ENCODE measurements at regions not wholly inside any gene's neighbourhood (a gene's known extent, or its start where the extent isn't known, plus 50 kb on each side); places are given as distances from the start of the nearest gene placed in this dataset.

DNA sequence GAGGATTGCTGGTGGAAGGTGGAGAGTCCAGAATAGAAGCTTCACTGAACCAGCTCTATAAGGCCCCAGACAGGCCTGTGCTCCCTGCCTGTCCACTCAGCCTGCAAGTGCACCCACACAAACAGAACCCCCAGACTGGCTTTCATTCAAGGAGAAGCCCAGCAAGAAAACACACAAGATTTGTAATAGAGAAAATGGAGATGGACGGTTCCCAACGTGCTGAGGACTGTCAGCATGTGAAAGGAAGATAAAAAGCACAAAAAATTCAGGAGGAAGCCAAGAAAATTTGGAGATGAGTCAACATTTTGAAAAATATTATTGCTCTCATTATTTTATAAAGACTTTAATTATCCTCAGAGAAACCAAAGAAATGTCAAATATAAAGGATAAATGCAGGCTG lies 218.2 kb upstream of the SLC10A2 start:
- Histone ChIP-seq H4K91ac (replicated peaks; ENCODE audit: insufficient read length, low read length) (no peak overlapping the region), H4K8ac (ENCODE audit: extremely low read depth, insufficient read depth, low read length) (no peak overlapping the region), H3K56ac (replicated peaks; ENCODE audit: insufficient read length, low read depth, low read length) (no peak overlapping the region), H3K9me3 (ENCODE audit: insufficient read depth in 2 of 2, low read depth in 1 of 2, low read length in 1 of 2) (no peaks in the 10 kb centered on the region), H3K23ac (ENCODE audit: insufficient read length) (no peak overlapping the region), H3K27ac (ENCODE audit: low read depth, low read length) (no peak overlapping the region), H3K23me2 (ENCODE audit: low read depth, low read length) (no peaks in the 10 kb centered on the region), H3K4me3 (ENCODE audit: extremely low read depth in 1 of 4, insufficient read depth in 2 of 4, low read depth in 3 of 4, low read length in 4 of 4) (no peak overlapping the region), H3K79me2 (ENCODE audit: control insufficient read depth in 1 of 2, insufficient read depth in 2 of 2, low read length in 2 of 2) (no peaks in the 10 kb centered on the region), H3K4me2 (ENCODE audit: insufficient read depth in 1 of 2, low read depth in 2 of 2, low read length in 2 of 2) (no peak overlapping the region), H4K20me1 (replicated peaks in 1 of 2; ENCODE audit: control insufficient read depth in 1 of 2, insufficient read depth in 2 of 2, low read length in 2 of 2) (no peaks in the 10 kb centered on the region), H3K18ac (ENCODE audit: extremely low read depth, low read length) (no peak overlapping the region), H3K14ac (ENCODE audit: insufficient read length) (no peak overlapping the region), H2AFZ (ENCODE audit: low read length) (no peak overlapping the region), H3K79me1 (ENCODE audit: low read depth, low read length) (no peaks in the 10 kb centered on the region), H3K4ac (replicated peaks; ENCODE audit: insufficient read length, low read depth, low read length) (no peak overlapping the region), H3K27me3 (replicated peaks in 1 of 4; ENCODE audit: control insufficient read depth in 3 of 4, extremely low read depth in 1 of 4, insufficient read depth in 3 of 4, low read length in 3 of 4) (no peaks in the 10 kb centered on the region), H2BK120ac (replicated peaks; ENCODE audit: low read depth, low read length) (no peak overlapping the region), H3K36me3 (ENCODE audit: control insufficient read depth in 2 of 4, insufficient read depth in 4 of 4, low read length in 3 of 4) (no peaks in the 10 kb centered on the region), H2BK15ac (ENCODE audit: low read length) (no peak overlapping the region), H2BK5ac (ENCODE audit: low read depth, low read length) (no peak overlapping the region), H2BK12ac (ENCODE audit: low read depth, low read length) (no peak overlapping the region), H3K9ac (replicated peaks in 1 of 4; ENCODE audit: extremely low read depth in 1 of 4, low read depth in 3 of 4, low read length in 3 of 4) (no peak overlapping the region), H2AK5ac (ENCODE audit: low read depth, low read length) (no peak overlapping the region), H3K4me1 (replicated peaks in 1 of 4; ENCODE audit: control insufficient read depth in 3 of 4, insufficient read depth in 4 of 4, low read length in 3 of 4) (no peaks in the 10 kb centered on the region), H2BK20ac (ENCODE audit: low read length) (no peak overlapping the region), H4K5ac (ENCODE audit: insufficient read length, low read depth, low read length) (no peak overlapping the region)
- FAIRE-seq, result no peak
- no peak for TF ChIP-seq NANOG (IDR thresholded peaks at IDR 0.05; ENCODE audit: insufficient read depth, low read depth, low read length, poor library complexity, severe bottlenecking)
- no peak for TF ChIP-seq RBBP5 (IDR thresholded peaks at IDR 0.05; ENCODE audit: borderline replicate concordance, low read depth, low read length)
- 78% methylated on average over 2 of the region's 2 CpGs; no CpG with 5 or more reads in 1 of the 2 experiments for WGBS, 2 experiments (ENCODE audit: extremely low coverage in 1 of 2, insufficient coverage in 1 of 2, insufficient read length in 1 of 2, insufficient replicate concordance in 2 of 2, low coverage in 1 of 2, low lambda C conversion rate in 2 of 2, missing lambda C conversion rate in 1 of 2)
- ChIA-PET POLR2A (ENCODE audit: partially characterized antibody) (no interaction called here), CTCF (ENCODE audit: partially characterized antibody) (no interaction called here)
- no peak for DNase-seq (ENCODE audit: low read depth in 1 of 2, low spot score in 2 of 2)
